GM12864 (cell line): ENCODE measurements at regions not wholly inside any gene's neighbourhood (a gene's known extent, or its start where the extent isn't known, plus 50 kb on each side); places are given as distances from the start of the nearest gene placed in this dataset.
"Not testable (repeated sequence)": the region's sequence is repeated elsewhere in the genome, so short reads cannot be mapped to it uniquely, and the experiment has no call there.

ENCODE experiments used
- DNase-seq: peaks from one replicate; pipeline ENCODE4 v3.0.0-alpha.2; 2011; ENCODE audit warnings: low read depth
- H3K4me3 ChIP-seq: 2 replicates; pipeline ENCODE4 v1.5.1; 2011; ENCODE audit warnings: mild to moderate bottlenecking, low read depth, low read length, control low read depth
- CTCF ChIP-seq: IDR thresholded peaks from 2 replicates; pipeline ENCODE4 v1.5.1; 2011; ENCODE audit warnings: low read depth, mild to moderate bottlenecking, moderate library complexity, low read length, control low read depth, inconsistent platforms; ENCODE audit errors: missing control alignments

GRCh38 chr2:56587456-56587855 is 403.7 kb downstream of the CCDC85A start:
- DNase-seq: no peak
- TF ChIP-seq CTCF: no peak
- H3K4me3 ChIP-seq: no peak overlapping the region

GRCh38 chr2:56589194-56589593 is 405.4 kb downstream of the CCDC85A start:
- no peak for DNase-seq
- no peak overlapping the region for H3K4me3 ChIP-seq
- TF ChIP-seq CTCF: no peak

GRCh38 chr2:56589835-56590234 is 406.0 kb downstream of the CCDC85A start:
- H3K4me3 ChIP-seq: no peak overlapping the region
- no peak for TF ChIP-seq CTCF
- no peak for DNase-seq

- DNase-seq: no peak
- H3K4me3 ChIP-seq: no peak overlapping the region
- TF ChIP-seq CTCF: no peak
Measured at GRCh38 chr2:56590611-56591010, 406.8 kb downstream of the CCDC85A start.

- H3K4me3 ChIP-seq, DNase-seq: not testable (repeated sequence)
Measured at GRCh38 chr2:56606086-56606485, 422.3 kb downstream of the CCDC85A start.

GRCh38 chr2:56613254-56613653 is 429.5 kb downstream of the CCDC85A start:
- H3K4me3 ChIP-seq: no peak overlapping the region
- TF ChIP-seq CTCF: no peak
- DNase-seq: no peak

- no peak for DNase-seq
- no peak overlapping the region for H3K4me3 ChIP-seq
- no peak for TF ChIP-seq CTCF
Measured at GRCh38 chr2:56613920-56614319, 430.1 kb downstream of the CCDC85A start.

- H3K4me3 ChIP-seq: no peak overlapping the region
- DNase-seq: no peak
- TF ChIP-seq CTCF: no peak
Measured at GRCh38 chr2:56615760-56616159, 432.0 kb downstream of the CCDC85A start.
